ENCODE measurements at regions not wholly inside any gene's neighbourhood (a gene's known extent, or its start where the extent isn't known, plus 50 kb on each side); places are given as distances from the start of the nearest gene placed in this dataset.

DNA sequence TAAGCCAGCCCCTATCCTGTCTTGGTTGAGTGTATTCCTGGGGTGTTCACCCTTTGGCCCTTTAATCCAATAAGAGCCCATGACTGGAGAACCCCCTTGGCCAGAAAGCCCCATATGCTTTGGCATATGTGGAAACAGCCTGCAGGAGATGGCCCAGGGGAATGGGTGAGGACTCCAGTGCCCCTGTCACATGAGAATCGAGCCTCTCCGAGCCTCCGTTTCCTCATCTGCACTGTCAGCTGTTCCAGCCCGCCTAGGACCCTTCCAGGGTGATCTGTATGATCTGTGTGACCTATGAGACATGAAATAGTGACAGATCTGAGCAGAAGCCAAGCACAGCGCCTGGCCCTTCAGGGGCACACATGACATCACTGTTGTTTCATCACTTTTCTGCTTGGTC lies 300.7 kb downstream of the ZNF536 start:
- no peak for DNase-seq

DNA sequence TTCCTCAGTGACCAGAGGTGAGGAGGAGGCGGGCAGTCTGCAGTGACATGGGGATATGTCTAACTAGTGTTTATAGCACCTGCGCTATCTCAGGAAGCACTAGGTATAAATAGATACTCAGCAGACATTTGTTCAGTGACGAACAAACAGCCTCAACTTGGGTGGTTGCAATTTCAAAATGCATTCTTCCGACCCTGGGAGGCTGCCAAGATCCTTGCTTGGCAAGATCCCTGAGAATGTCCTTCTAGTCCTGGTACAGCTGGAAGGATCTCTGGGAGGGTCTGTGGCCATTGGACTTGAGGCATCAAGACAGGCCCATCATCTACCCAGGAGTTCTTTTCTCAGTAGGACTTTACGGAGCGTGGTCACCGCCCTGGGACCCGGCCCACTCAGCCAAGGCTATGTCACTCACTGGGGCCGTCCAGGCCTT lies 299.5 kb downstream of the ZNF536 start:
- DNase-seq, result no peak

DNA sequence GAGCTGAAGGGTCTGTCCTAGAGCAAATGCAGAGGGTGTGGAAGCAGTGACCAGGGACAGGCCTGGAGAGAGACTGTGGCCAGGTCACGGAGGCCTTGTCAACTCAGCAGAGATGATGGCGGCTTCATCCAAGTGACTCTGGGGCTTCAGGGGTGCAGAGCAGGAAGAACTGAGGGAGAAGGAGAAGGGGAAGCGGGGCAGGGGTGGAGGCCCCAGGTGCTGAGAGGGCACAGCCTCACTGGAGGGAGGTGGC lies 299.1 kb downstream of the ZNF536 start:
- no peak for DNase-seq

DNA sequence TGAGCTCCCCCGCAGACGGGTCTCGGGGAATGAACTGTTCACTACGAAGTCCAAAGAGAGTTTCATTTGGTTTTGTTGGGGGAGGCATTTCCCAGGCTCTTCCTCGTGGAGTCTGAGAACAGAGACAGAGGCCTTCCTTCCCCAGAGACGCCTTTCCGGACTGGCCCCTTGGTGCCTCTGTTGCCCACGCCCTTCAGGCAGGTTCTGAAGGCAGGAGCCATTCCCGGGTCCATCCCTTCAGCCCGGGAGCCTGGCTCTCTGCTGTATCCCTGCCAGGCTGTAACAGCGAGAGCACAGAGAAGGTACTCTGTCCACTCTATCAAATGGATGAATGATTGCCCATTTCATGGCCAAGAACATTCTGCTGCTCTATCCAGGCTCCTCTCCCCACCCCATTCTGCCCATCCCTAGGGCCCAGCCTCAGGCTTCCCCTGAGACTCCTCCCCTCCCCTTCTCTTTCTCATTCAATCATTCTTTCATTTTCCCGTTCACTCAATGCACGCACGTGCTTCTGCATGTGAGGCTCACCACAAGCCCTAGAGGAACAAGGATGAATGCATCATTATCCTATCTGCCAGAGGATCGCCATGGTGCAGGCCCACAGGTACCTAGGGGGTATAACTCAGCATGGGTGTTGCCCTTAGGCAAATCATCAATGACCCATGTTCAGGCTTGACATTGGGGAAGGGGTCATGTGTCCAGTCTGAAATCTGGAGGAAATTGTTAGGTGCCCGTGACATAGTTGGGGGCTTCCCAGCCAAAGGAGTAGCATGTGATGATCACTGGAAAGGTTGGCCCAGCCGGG lies 298.6 kb downstream of the ZNF536 start:
- no peak for DNase-seq

GRCh38 chr19:30670011-30670329 lies 297.8 kb downstream of the ZNF536 start:
- DNase-seq, result no peak

DNA sequence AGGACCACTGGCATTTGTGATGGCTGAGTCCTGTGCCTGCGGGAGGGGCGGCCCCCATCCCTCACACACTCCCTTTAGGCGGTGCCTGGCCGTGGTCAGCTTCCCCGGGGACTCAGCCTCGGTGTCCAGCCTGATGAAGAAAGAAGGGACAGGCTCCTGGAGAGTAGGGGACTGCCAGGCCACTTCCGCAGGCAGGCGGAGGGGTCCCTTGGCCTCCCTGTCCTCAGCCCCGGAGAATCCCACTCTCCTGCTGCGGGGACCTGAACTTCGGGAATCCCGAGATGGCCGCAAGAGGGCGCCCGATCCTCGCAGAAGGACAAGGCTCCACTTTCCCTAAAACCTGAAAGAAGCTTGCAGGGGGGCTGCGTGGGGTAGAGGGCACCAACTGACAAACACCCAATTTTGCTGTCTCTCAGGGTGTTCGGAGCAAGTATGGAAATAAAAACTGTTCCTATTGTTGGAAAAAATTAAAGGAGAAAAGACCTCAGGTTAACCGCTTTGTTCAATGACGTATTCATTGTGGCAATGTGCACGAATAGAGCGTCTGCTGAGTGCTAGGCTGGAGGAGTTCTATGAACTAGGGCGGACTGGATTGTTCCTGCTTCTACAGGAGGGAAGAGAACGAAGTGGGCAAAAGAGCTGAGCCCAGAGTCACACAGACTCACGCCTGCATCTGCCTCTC lies 297.3 kb downstream of the ZNF536 start:
- DNase-seq, result peak; percentile 65

DNA sequence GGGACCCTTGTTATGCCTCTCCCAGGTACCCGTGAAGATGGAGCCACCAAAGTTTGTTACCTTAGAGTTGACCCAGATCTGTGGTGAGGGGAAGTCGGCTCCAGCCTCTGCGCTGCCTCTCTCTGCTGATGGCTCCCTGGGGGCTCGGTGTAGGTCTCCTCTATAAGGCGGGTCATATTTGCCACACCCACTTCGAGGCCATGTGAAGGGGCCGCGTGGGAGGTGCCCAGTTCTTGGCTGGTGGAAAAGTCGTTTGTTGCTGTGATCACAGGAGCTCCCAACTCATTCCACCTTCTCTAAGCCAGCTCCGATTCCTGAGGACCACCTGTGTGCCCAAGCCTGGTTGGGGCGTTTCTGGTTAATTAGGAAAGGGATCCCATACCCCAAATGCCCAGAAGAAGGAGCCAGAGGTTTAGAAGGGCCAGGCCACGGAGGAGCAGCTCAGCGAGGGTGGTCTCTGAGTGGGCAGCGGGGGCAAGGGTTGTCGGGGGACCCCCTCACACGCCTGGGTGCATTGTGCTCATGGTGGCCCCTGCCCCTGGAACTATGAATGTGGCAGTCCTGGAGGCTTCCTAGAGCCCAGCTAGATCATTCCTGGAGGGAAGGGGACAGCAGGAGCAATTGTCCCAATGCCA lies 296.5 kb downstream of the ZNF536 start:
- no peak for DNase-seq

- DNase-seq, result no peak
These were observed 295.6 kb downstream of the ZNF536 start for GRCh38 chr19:30667746-30668145.

DNA sequence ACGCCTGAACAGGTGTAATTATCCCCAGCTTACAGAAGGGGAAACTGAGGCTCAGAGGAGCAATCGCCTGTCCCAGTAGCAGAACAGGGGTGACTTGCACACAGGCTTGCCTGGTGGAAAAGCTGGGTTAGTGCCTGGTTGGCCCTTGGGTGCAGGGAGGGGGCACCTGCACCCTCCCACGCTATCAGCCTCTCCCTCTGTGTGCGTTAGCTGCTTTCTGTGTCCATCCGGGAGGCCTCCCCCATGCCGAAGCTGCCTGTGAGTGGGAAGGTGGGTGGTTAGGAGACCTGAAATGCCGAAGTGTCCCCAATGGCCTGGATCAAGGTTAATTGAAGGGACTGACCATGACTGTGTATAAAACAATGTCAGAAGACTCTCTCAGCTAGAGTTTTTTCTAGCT lies 295.0 kb downstream of the ZNF536 start:
- no peak for DNase-seq

- DNase-seq, result peak; percentile 61
These were observed 294.2 kb downstream of the ZNF536 start for GRCh38 chr19:30666301-30666803.

DNA sequence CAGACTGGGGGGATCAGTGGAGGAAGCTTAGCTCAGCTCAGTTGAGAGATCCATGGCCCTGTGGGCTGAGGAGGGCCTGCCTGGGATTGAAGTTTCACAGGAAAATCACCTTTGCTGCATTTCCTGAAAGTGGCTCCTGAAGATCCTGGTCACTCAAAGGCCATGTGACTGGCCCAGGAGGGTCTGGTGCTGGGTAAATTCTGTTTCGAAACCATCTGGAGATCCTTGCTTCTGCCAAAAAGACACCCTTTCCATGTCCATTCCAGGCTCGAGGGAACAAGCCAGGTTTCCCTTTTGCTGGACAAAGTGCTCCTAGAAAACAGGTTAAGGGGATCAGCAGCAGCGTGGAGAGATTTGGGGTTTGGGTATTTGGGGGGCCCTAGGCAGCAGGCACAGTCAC lies 293.3 kb downstream of the ZNF536 start:
- DNase-seq, result no peak

- no peak for DNase-seq
These were observed 291.5 kb downstream of the ZNF536 start for GRCh38 chr19:30663611-30664174.

DNA sequence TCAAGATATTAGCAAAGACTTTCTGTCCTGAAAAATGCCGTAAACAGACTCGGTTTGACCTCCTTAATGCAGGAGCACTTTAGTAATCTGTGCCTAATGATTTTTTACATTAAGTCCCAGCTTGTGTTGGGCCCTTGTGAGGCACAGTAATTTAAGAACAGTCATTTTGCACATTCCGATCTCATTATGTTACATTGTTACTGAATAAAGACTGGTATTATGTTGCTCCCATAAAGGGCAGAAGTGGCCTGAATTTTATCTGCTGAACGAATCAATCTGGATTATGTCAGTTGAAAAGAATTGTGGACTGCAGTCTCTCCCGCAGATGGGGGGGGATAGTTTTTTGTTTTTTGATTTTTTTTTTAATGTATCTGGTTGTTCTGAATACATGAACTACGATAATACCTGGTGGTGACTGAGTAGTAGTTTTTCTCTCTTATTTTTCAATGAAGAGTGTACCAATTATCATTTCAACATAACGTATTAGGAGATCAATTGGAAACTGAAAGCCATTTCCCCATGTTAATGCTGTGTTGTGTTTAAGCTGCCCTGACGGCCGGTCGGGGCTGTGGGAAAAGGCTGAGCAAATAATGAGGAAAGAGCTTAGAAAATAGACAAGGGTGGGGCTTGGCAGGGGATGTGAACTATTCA lies 290.2 kb downstream of the ZNF536 start:
- peak; percentile 29 for DNase-seq

DNA sequence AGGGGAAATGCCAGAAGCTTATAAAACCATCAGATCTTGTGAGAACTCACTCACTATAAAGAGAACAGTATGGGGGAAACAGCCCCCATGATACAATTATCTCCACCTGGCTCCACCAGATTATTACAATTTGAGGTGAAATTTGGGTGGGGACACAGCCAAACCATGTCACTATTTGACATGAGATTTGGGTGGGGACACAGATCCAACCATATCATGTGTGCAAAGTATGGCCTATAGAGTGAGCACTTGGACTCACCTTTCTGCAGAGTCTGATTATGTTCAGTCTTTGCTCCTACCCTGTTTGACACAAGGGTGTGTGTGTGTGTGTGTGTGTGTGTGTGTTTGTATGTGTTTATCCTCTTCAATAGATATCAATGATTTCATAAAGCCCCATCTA lies 287.5 kb downstream of the ZNF536 start:
- DNase-seq, result no peak

- no peak for DNase-seq
These were observed 284.4 kb downstream of the ZNF536 start for GRCh38 chr19:30656520-30657100.

DNA sequence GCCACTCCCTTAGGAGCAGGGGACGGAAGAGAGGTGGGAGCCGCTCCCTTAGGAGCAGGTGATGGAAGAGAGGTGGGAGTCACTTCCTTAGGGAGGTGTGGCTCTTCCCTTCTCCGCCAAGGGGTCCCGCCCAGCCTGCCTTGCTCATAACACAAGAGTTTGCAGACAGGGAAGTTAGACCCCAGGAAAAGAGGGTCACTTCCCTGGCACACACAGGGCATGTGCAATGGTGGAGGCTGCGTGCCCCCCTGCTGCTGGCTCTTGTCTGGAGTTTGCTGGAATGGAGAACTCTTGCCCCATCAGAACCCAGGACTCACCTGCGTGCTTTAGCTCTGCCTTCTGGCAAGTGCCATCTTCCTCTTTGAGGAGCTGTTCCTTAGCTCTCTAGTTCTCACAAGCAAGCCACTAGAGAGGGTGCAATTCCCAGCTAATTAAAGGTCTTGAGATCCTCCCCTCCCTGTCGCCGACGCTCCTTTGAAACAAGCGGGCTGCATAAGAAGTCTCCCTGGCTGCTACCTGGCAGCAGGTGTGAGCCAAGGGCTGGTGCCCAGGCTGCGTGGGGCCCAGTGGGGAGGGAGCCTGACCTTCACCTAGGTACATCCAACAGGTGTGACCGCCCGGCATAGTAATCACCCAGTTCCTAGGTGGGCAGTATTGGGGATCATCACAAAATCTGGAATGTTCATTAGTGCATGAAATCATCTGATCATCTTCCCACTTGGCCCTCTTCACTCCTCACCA lies 281.6 kb downstream of the ZNF536 start:
- no peak for DNase-seq

GRCh38 chr19:30652751-30653150 lies 280.6 kb downstream of the ZNF536 start:
- DNase-seq, result no peak

DNA sequence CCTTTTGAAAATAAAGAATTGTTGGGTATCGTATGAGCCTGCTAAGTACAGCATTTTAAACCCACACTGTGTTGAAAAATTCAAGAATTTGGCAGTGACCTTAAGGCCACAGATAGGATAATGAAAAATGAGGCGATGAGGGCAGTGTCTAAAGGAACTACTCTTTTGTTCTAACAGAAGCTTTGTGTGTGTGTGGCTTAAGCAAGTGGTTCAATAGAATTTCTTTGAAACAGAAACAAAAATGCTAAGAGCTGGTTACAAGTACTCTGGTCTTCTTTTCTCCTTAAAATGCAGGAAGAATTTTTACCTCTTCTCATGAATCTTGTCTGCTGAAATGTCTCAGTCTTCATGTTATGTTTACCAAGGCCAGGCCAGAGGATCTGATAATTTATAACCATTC lies 279.5 kb downstream of the ZNF536 start:
- DNase-seq, result no peak

- DNase-seq, result peak; percentile 62
These were observed 278.9 kb downstream of the ZNF536 start for GRCh38 chr19:30651066-30651465.

DNA sequence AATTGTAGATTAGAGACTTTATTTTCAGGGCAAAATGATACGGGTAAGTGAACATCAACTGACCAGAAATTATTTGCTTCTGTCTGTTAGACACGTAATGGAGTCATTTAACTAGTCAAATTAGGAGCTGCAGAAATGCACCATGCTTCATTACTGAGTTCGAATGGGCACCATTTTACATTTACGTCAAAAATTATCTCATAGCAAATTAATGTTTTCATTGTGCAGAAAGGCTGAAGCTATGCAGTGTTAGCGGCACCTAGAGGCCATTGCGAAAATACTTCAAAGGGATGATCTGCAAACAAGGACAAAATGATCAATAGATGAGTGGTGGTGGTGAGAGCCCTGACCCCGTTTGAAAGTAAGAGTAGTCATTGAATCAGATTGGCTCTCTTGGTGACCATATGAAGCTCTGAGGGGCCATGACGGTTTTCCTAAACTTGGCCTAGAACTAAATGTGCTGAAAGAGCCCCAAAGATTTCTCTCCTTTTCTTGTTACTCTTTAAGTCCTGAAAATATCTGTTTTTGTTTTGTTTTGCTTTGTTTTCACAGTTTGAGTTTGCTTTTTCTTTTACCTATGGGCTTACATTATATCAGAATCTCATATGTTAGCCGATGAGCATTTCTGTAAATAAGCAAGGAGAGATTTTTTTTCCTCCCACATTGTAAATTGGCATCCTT lies 277.9 kb downstream of the ZNF536 start:
- peak; percentile 91 for DNase-seq
